Activated T-helper 2 cell treated with anti-CD3 and anti-CD28 coated beads, Interferon-gamma antibody, Interleukin-2, Interleukin-4, amounts not matched to agents 10 μg/mL and 5 μg/mL and 100 μg/mL, durations not matched to agents 14 hours and 24 hours and 36 hours (primary cell): ENCODE measurements at regions not wholly inside any gene's neighbourhood (a gene's known extent, or its start where the extent isn't known, plus 50 kb on each side); places are given as distances from the start of the nearest gene placed in this dataset.

ENCODE experiments used
- DNase-seq: peaks from one replicate; pipeline ENCODE4 v3.0.0; 2021; ENCODE audit warnings: low spot score
- H3K27ac Mint-ChIP-seq: one replicate; pipeline ENCODE4 v1.8.0; 2021; ENCODE audit warnings: mixed read lengths
- H3K27me3 Mint-ChIP-seq: one replicate; pipeline ENCODE4 v1.8.0; 2021; ENCODE audit warnings: low read depth, mixed read lengths
- H3K36me3 Mint-ChIP-seq: one replicate; pipeline ENCODE4 v1.8.0; 2021; ENCODE audit warnings: low read depth, mixed read lengths
- H3K4me1 Mint-ChIP-seq: one replicate; pipeline ENCODE4 v1.8.0; 2021; ENCODE audit warnings: low read depth, mixed read lengths
- H3K4me3 Mint-ChIP-seq: one replicate; pipeline ENCODE4 v1.8.0; 2021; ENCODE audit warnings: low read depth, mild to moderate bottlenecking, moderate library complexity, mixed read lengths
- H3K9me3 Mint-ChIP-seq: one replicate; pipeline ENCODE4 v1.8.0; 2021; ENCODE audit warnings: mixed read lengths
- intact Hi-C: fragments of 100-400 bp; cut with micrococcal nuclease; formaldehyde crosslinking; loops from one replicate; pipeline ENCODE4 v1.15.1; 2023

GRCh38 chr10:108840944-108841343, 1082.4 kb downstream of the XPNPEP1 start:
- Mint-ChIP-seq H3K9me3 (peaks cover 12% of the 10 kb centered on the region), H3K27ac (no peak overlapping the region), H3K4me3 (no peak overlapping the region), H3K27me3 (no peaks in the 10 kb centered on the region), H3K4me1 (no peaks in the 10 kb centered on the region), H3K36me3 (no peaks in the 10 kb centered on the region)
- intact Hi-C loops, result no loop called here
- DNase-seq, result no peak

GRCh38 chr10:108836362-108836761, 1086.9 kb downstream of the XPNPEP1 start:
- DNase-seq, result no peak
- intact Hi-C loops, result no loop called here
- H3K27ac Mint-ChIP-seq, result no peak overlapping the region
- peaks cover 3% of the 10 kb centered on the region for H3K9me3 Mint-ChIP-seq
- no peaks in the 10 kb centered on the region for H3K36me3 Mint-ChIP-seq
- no peaks in the 10 kb centered on the region for H3K4me1 Mint-ChIP-seq
- no peaks in the 10 kb centered on the region for H3K27me3 Mint-ChIP-seq
- H3K4me3 Mint-ChIP-seq, result no peak overlapping the region

GRCh38 chr10:108822026-108822425, 1101.3 kb downstream of the XPNPEP1 start:
- Mint-ChIP-seq H3K27me3 (no peaks in the 10 kb centered on the region), H3K36me3 (no peaks in the 10 kb centered on the region), H3K4me1 (no peaks in the 10 kb centered on the region), H3K27ac (no peak overlapping the region), H3K9me3 (peaks cover 4% of the 10 kb centered on the region), H3K4me3 (no peak overlapping the region)
- intact Hi-C loops, result no loop called here
- DNase-seq, result no peak

- Mint-ChIP-seq H3K36me3 (no peaks in the 10 kb centered on the region), H3K9me3 (peaks cover 5% of the 10 kb centered on the region), H3K4me3 (no peak overlapping the region), H3K4me1 (no peaks in the 10 kb centered on the region), H3K27ac (no peak overlapping the region), H3K27me3 (no peaks in the 10 kb centered on the region)
- intact Hi-C loops, result no loop called here
- DNase-seq, result no peak
These were observed 1104.0 kb downstream of the XPNPEP1 start for GRCh38 chr10:108819302-108819701.

GRCh38 chr10:108817584-108817983, 1105.7 kb downstream of the XPNPEP1 start:
- Mint-ChIP-seq H3K36me3 (no peaks in the 10 kb centered on the region), H3K4me1 (no peaks in the 10 kb centered on the region), H3K4me3 (no peak overlapping the region), H3K27ac (no peak overlapping the region), H3K9me3 (peaks cover 6% of the 10 kb centered on the region), H3K27me3 (no peaks in the 10 kb centered on the region)
- DNase-seq, result no peak
- intact Hi-C loops, result no loop called here

DNA sequence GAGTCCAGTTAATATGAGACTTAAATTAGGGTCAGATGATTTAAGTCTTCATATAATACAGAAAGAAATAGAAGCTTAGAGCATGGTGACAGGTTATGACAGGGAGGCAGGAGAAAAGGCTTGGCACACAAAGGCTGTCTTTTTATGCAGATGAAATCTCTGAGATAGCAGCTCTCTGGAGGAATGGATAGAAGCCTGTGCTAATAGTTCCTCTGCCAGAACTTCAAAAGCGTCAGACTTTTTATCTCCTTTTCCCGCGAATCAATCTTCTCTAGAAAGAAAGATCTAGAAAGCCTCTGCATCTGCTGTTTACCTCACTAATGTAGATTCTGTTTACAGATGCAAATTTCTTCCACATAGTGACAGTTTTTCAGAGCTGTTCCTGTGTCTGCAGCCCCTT, 1106.2 kb downstream of the XPNPEP1 start:
- Mint-ChIP-seq H3K36me3 (no peaks in the 10 kb centered on the region), H3K27ac (no peak overlapping the region)
- intact Hi-C loops, result no loop called here

DNA sequence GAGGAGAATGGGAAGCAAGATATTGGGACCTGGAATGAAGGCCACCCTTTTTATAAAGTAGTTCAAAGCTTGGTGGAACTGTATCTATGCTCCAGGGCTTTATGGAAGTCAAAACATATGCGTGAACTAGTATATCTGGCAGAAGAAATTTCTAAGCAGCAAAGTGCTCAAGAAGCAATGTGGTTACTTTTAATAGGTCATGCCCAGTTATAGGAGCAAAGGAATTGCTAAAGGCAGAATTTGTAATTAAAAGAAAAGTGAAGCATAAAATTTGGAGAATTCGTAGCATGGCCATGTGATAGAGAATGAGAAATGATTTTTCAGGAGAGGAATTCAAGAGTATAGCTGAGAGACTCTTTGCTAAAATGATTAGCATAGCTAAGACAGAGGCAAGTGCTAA, 1110.4 kb downstream of the XPNPEP1 start:
- Mint-ChIP-seq H3K36me3 (no peaks in the 10 kb centered on the region), H3K9me3 (peaks cover 13% of the 10 kb centered on the region), H3K4me3 (no peak overlapping the region), H3K27ac (no peak overlapping the region), H3K4me1 (no peaks in the 10 kb centered on the region), H3K27me3 (no peaks in the 10 kb centered on the region)
- intact Hi-C loops, result no loop called here
- DNase-seq, result no peak

More for the DNA sequence above, 1106.2 kb downstream of the XPNPEP1 start:
- Mint-ChIP-seq H3K4me1 (no peaks in the 10 kb centered on the region), H3K27me3 (no peaks in the 10 kb centered on the region), H3K4me3 (no peak overlapping the region), H3K9me3 (peaks cover 11% of the 10 kb centered on the region)
- DNase-seq, result no peak

DNA sequence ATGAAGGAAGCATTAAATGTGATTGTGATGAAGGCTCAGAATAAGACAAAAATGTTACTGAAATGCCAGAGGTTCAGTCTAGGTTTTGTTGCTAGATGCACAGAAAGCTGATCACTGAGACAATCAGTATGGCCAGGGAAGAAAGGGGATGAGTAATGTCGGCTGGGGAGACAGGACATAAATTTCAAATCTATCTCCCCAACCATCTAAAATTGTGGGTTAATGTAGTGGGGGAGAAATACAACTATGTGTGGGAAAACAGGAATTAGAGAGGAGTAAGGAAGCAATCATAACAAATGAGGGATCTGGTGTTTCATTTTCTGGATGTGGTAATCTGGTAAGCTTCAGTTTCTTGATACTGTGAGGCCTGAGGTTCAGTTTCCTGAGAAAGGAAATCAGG, 1111.0 kb downstream of the XPNPEP1 start:
- intact Hi-C loops, result no loop called here
- H3K4me3 Mint-ChIP-seq, result no peak overlapping the region
- H3K27me3 Mint-ChIP-seq, result no peaks in the 10 kb centered on the region
- no peak for DNase-seq
- H3K36me3 Mint-ChIP-seq, result no peaks in the 10 kb centered on the region
- H3K4me1 Mint-ChIP-seq, result no peaks in the 10 kb centered on the region
- no peak overlapping the region for H3K27ac Mint-ChIP-seq
- peaks cover 18% of the 10 kb centered on the region for H3K9me3 Mint-ChIP-seq

- H3K27me3 Mint-ChIP-seq, result no peaks in the 10 kb centered on the region
These were observed 1115.1 kb downstream of the XPNPEP1 start for GRCh38 chr10:108808228-108808627.

DNA sequence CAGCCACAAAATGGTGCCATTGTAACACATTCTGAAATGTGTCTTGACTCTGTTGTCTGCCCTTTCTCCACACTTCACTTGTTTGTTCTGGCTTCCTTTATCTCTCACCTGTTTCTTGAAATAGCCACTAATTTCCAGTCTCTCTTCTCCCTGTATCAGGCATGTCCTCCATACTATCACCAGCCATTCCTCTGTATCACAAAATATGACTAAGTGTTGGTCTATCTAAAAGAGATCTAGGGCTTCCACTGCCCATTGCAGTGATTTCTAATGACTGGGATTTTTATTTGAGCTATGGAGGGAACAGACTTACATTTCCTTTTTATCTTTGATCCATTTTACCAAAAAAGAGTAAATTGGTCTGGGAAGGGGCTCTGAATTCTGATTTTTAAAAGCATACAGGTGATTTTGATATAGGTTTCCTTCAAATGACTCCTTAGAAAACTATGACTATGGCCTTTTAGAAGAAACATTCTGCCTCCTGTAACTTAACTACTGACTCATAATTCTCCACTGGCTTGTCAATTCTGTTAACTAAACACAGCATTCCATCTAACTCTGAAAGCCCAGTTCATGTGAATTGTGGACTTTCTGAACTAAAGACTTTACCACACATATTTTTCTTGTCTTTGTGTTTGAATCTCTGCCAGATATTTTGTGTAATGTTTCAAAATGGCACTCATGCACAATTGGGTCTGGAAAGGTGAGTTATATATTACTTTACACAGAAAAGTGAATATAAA, 1121.4 kb downstream of the XPNPEP1 start:
- intact Hi-C loops, result no loop called here
- Mint-ChIP-seq H3K27ac (no peak overlapping the region), H3K9me3 (peaks cover 11% of the 10 kb centered on the region), H3K27me3 (no peaks in the 10 kb centered on the region), H3K4me1 (no peaks in the 10 kb centered on the region), H3K36me3 (no peaks in the 10 kb centered on the region), H3K4me3 (no peak overlapping the region)
- no peak for DNase-seq

More at GRCh38 chr10:108808228-108808627, 1115.1 kb downstream of the XPNPEP1 start:
- Mint-ChIP-seq H3K4me3 (no peak overlapping the region), H3K9me3 (peaks cover 21% of the 10 kb centered on the region), H3K4me1 (no peaks in the 10 kb centered on the region), H3K27ac (no peak overlapping the region), H3K36me3 (no peaks in the 10 kb centered on the region)
- no peak for DNase-seq
- intact Hi-C loops, result no loop called here

DNA sequence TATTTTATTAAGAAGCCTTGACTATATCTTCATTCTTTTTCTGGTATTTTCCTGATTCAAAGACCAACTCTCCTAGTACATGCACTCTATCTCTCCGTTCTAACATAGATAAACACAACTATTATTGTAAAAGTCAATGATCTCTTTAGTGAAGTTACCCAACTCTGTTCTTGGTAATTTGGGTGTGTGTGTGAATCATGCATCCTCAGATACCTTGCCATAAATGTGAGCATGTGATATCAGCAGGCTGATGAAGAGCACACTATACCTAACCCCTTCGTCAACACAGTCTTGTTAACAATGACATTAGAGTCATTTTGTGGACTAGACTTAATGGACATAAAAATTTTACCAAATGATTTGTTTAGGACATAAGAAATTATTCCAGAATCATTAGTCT, 1122.1 kb downstream of the XPNPEP1 start:
- intact Hi-C loops, result no loop called here
- no peaks in the 10 kb centered on the region for H3K4me1 Mint-ChIP-seq
- no peak for DNase-seq
- H3K4me3 Mint-ChIP-seq, result no peak overlapping the region
- H3K27ac Mint-ChIP-seq, result no peak overlapping the region
- no peaks in the 10 kb centered on the region for H3K27me3 Mint-ChIP-seq
- peaks cover 7% of the 10 kb centered on the region for H3K9me3 Mint-ChIP-seq
- no peaks in the 10 kb centered on the region for H3K36me3 Mint-ChIP-seq

GRCh38 chr10:108797573-108797972, 1125.7 kb downstream of the XPNPEP1 start:
- no peaks in the 10 kb centered on the region for H3K27me3 Mint-ChIP-seq

DNA sequence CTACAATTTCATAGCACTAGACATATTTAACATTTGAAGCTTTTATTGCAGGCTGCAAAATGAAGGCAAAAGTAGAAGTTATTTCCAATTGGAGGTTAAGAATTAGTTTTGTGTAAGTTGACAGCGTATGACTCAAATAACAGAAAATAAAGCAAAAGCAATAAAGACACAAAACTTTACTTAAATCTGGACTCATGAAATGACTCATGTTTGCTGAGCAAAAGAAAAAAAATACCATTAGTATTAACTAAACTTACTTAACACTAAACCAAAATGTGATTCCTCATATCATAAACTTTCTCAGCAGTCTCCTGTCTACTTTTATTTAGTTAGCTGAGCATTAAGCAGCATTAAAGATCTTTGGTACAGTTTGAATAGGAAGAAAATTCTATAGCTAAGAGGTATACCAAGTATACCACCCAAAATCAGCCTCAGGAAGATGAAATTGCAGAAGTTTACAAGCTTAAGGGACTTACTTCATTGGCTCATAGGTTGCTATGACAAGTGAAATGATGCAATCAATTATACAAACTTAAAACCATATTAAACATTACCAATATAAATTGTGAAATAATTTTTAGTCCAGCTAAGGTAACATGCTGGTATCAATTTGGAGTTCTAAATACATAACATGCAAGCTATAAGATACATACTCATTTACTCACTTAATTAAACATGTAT, 1131.4 kb downstream of the XPNPEP1 start:
- H3K4me3 Mint-ChIP-seq, result no peak overlapping the region
- no peaks in the 10 kb centered on the region for H3K27me3 Mint-ChIP-seq
- H3K4me1 Mint-ChIP-seq, result no peaks in the 10 kb centered on the region
- no peak for DNase-seq
- no peak overlapping the region for H3K27ac Mint-ChIP-seq
- H3K9me3 Mint-ChIP-seq, result no peaks in the 10 kb centered on the region
- intact Hi-C loops, result no loop called here
- no peaks in the 10 kb centered on the region for H3K36me3 Mint-ChIP-seq

More at GRCh38 chr10:108797573-108797972, 1125.7 kb downstream of the XPNPEP1 start:
- Mint-ChIP-seq H3K4me1 (no peaks in the 10 kb centered on the region), H3K36me3 (no peaks in the 10 kb centered on the region), H3K9me3 (peaks cover 4% of the 10 kb centered on the region), H3K4me3 (no peak overlapping the region), H3K27ac (no peak overlapping the region)
- no peak for DNase-seq
- intact Hi-C loops, result no loop called here
